IMR-90 (cell line): ENCODE measurements at regions not wholly inside any gene's neighbourhood (a gene's known extent, or its start where the extent isn't known, plus 50 kb on each side); places are given as distances from the start of the nearest gene placed in this dataset.

ENCODE experiments used
- ATAC-seq: fragments of 200-7000 bp; cut with Tn5 transposase; 2 replicates; pipeline ENCODE4 v1.9.1; 2020; ENCODE audit warnings: low read depth, mild to moderate bottlenecking, moderate library complexity
- BruUV-seq: library from RNA; stranded (reverse); fragments of 400-500 nt; replicated peaks from 2 replicates; lab custom pipeline; 2021; lab: Mats Ljungman, UMichigan
- CTCF ChIA-PET: fragments of 300-600 bp; formaldehyde crosslinking; extraction: SDS; loops from one replicate; lab custom pipeline; 2021; ENCODE audit warnings: antibody characterized with exemption; lab: Yijun Ruan, JAX
- POLR2A ChIA-PET: fragments of 300-600 bp; sonication (Branson Sonifier 250); formaldehyde crosslinking; loops from one replicate; lab custom pipeline; 2022; ENCODE audit warnings: antibody characterized with exemption; ENCODE audit not compliant: unreplicated experiment; lab: Charles Lee
- DNase-seq: peaks from one replicate; pipeline ENCODE4 v3.0.0; 2013
- H2AFZ ChIP-seq: replicated peaks from 2 replicates; pipeline ENCODE3; 2013; ENCODE audit warnings: low read length, mild to moderate bottlenecking; ENCODE audit not compliant: poor library complexity
- H2AK5ac ChIP-seq: 2 replicates; pipeline ENCODE4 v1.6.1; 2013; ENCODE audit warnings: low read depth, low read length, inconsistent platforms
- H2AK9ac ChIP-seq: replicated peaks from 2 replicates; pipeline ENCODE3; 2013; ENCODE audit warnings: mild to moderate bottlenecking, low read depth, low read length, moderate library complexity; ENCODE audit not compliant: poor library complexity
- H2BK120ac ChIP-seq: 2 replicates; pipeline ENCODE4 v1.6.1; 2013; ENCODE audit warnings: low read depth, low read length, inconsistent platforms
- H2BK15ac ChIP-seq: 3 replicates; pipeline ENCODE4 v1.6.1; 2013; ENCODE audit warnings: low read depth, low read length, inconsistent platforms
- H2BK20ac ChIP-seq: 2 replicates; pipeline ENCODE4 v1.6.1; 2013; ENCODE audit warnings: low read depth, mild to moderate bottlenecking, inconsistent platforms, low read length, moderate library complexity
- H2BK5ac ChIP-seq: 2 replicates; pipeline ENCODE4 v1.6.1; 2013; ENCODE audit warnings: mild to moderate bottlenecking, low read depth, low read length, inconsistent platforms; ENCODE audit not compliant: poor library complexity, severe bottlenecking
- H3K14ac ChIP-seq: replicated peaks from 2 replicates; pipeline ENCODE4 v1.6.1; 2013; ENCODE audit warnings: low read depth, low read length, inconsistent platforms
- H3K18ac ChIP-seq: 2 replicates; pipeline ENCODE4 v1.6.1; 2013; ENCODE audit warnings: low read depth, low read length, control low read depth
- H3K23ac ChIP-seq: 2 replicates; pipeline ENCODE4 v1.6.1; 2013; ENCODE audit warnings: low read depth, low read length, inconsistent platforms
- H3K27ac ChIP-seq: 2 replicates; pipeline ENCODE4 v1.5.1; 2013; ENCODE audit warnings: mild to moderate bottlenecking, control low read depth, low read length; ENCODE audit not compliant: insufficient read depth
- H3K27me3 ChIP-seq: 2 replicates; pipeline ENCODE4 v1.6.1; 2013; ENCODE audit warnings: low read length; ENCODE audit not compliant: control insufficient read depth, insufficient read depth
- H3K36me3 ChIP-seq: 2 replicates; pipeline ENCODE4 v1.6.1; 2013; ENCODE audit warnings: low read length, mixed read lengths; ENCODE audit not compliant: control insufficient read depth, insufficient read depth
- H3K4ac ChIP-seq: 2 replicates; pipeline ENCODE4 v1.6.1; 2013; ENCODE audit warnings: low read depth, low read length, inconsistent platforms
- H3K4me1 ChIP-seq: 2 replicates; pipeline ENCODE4 v1.6.1; 2013; ENCODE audit warnings: low read length, mixed read lengths; ENCODE audit not compliant: control insufficient read depth, insufficient read depth
- H3K4me2 ChIP-seq: 2 replicates; pipeline ENCODE4 v1.6.1; 2013; ENCODE audit warnings: low read depth, mild to moderate bottlenecking, control low read depth, low read length, moderate library complexity
- H3K4me3 ChIP-seq: 2 replicates; pipeline ENCODE4 v1.5.1; 2013; ENCODE audit warnings: low read depth, mild to moderate bottlenecking, control low read depth, low read length, moderate library complexity; ENCODE audit not compliant: insufficient read depth
- H3K56ac ChIP-seq: 2 replicates; pipeline ENCODE4 v1.6.1; 2013; ENCODE audit warnings: low read length, inconsistent platforms; ENCODE audit not compliant: insufficient read depth; ENCODE audit errors: extremely low read depth
- H3K79me1 ChIP-seq, 2 experiments: 2 replicates each; pipeline ENCODE4 v1.6.1; 2013; ENCODE audit warnings: low read length in 2 of 2, inconsistent platforms in 1 of 2, low read depth in 1 of 2
- H3K9ac ChIP-seq: 2 replicates; pipeline ENCODE4 v1.6.1; 2013; ENCODE audit warnings: low read depth, low read length, control low read depth
- H3K9me1 ChIP-seq: 2 replicates; pipeline ENCODE4 v1.6.1; 2013; ENCODE audit warnings: low read length, inconsistent platforms; ENCODE audit not compliant: insufficient read depth
- H3K9me3 ChIP-seq: 2 replicates; pipeline ENCODE4 v1.6.1; 2013; ENCODE audit warnings: low read length; ENCODE audit not compliant: control insufficient read depth, insufficient read depth
- H4K20me1 ChIP-seq: 2 replicates; pipeline ENCODE4 v1.6.1; 2013; ENCODE audit warnings: low read length, inconsistent platforms; ENCODE audit not compliant: insufficient read depth
- H4K5ac ChIP-seq: 2 replicates; pipeline ENCODE4 v1.6.1; 2013; ENCODE audit warnings: mild to moderate bottlenecking, low read depth, low read length, control low read depth
- H4K8ac ChIP-seq, 2 experiments: 2 replicates each; pipeline ENCODE4 v1.6.1; 2013; ENCODE audit warnings: low read depth in 2 of 2, low read length in 2 of 2, control low read depth in 1 of 2, inconsistent platforms in 1 of 2
- H4K91ac ChIP-seq: 2 replicates; pipeline ENCODE4 v1.6.1; 2013; ENCODE audit warnings: low read depth, low read length, inconsistent platforms; ENCODE audit not compliant: insufficient read depth
- BHLHE40 ChIP-seq: fragments of 150-350 bp; IDR thresholded peaks from 2 replicates; pipeline ENCODE4 v1.6.1; 2016; ENCODE audit warnings: mild to moderate bottlenecking, low read depth, low read length
- CEBPB ChIP-seq: IDR thresholded peaks from 2 replicates; pipeline ENCODE4 v1.6.1; 2012; ENCODE audit warnings: low read depth, low read length, improper control_type of control experiment
- CHD1 ChIP-seq: IDR thresholded peaks from 2 replicates; pipeline ENCODE4 v1.6.1; 2012; ENCODE audit warnings: low read depth, low read length, improper control_type of control experiment
- CTCF ChIP-seq: conservative IDR thresholded peaks from 2 replicates; pipeline ENCODE4 v1.5.1; 2012; ENCODE audit warnings: mild to moderate bottlenecking, low read depth, low read length, improper control_type of control experiment
- ELK1 ChIP-seq: fragments of 150-350 bp; IDR thresholded peaks from 2 replicates; pipeline ENCODE4 v1.6.1; 2016; ENCODE audit warnings: low read depth, mild to moderate bottlenecking, low read length, moderate library complexity, borderline replicate concordance
- FOS ChIP-seq: fragments of 150-350 bp; IDR thresholded peaks from 2 replicates; pipeline ENCODE4 v1.6.1; 2016; ENCODE audit warnings: low read depth, low read length
- MAFK ChIP-seq: IDR thresholded peaks from 2 replicates; pipeline ENCODE4 v1.6.1; 2012; ENCODE audit warnings: low read depth, low read length, improper control_type of control experiment
- MXI1 ChIP-seq: IDR thresholded peaks from 2 replicates; pipeline ENCODE4 v1.6.1; 2012; ENCODE audit warnings: low read depth, mild to moderate bottlenecking, low read length, moderate library complexity, borderline replicate concordance
- NFE2L2 ChIP-seq: fragments of 150-350 bp; IDR thresholded peaks from 2 replicates; pipeline ENCODE4 v1.6.1; 2016; ENCODE audit warnings: low read depth, mild to moderate bottlenecking, low read length
- POLR2A ChIP-seq: IDR thresholded peaks from 2 replicates; pipeline ENCODE4 v1.6.1; 2012; ENCODE audit warnings: mild to moderate bottlenecking, low read depth, low read length
- RAD21 ChIP-seq: IDR thresholded peaks from 2 replicates; pipeline ENCODE4 v1.6.1; 2012; ENCODE audit warnings: low read length, improper control_type of control experiment
- RCOR1 ChIP-seq: IDR thresholded peaks from 2 replicates; pipeline ENCODE4 v1.6.1; 2012; ENCODE audit warnings: mild to moderate bottlenecking, low read length, improper control_type of control experiment; ENCODE audit not compliant: insufficient replicate concordance
- SMC3 ChIP-seq: fragments of 150-350 bp; IDR thresholded peaks from 2 replicates; pipeline ENCODE4 v1.6.1; 2016; ENCODE audit warnings: low read depth, mild to moderate bottlenecking, antibody characterized with exemption, low read length, moderate library complexity
- WGBS, 2 experiments: methylation state at CpG; one replicate each; pipeline versions ENCODE4 v1.1.5 to v1.1.7; 2013; ENCODE audit warnings: missing lambda C conversion rate in 2 of 2; ENCODE audit not compliant: insufficient read length in 1 of 2; ENCODE audit errors: extremely low coverage in 2 of 2; 5-methylcytosine and 5-hydroxymethylcytosine counted together
- dilution Hi-C: fragments of 300-500 bp; cut with HindIII; formaldehyde crosslinking; loops from one replicate; pipeline ENCODE4 v1.14.3; 2018; ENCODE audit warnings: low sequenced_read_pairs; ENCODE audit not compliant: unreplicated experiment
- in situ Hi-C: fragments of 300-500 bp; cut with MboI; formaldehyde crosslinking; loops from 3 replicates; pipeline ENCODE4 v1.14.3; 2019; ENCODE audit warnings: low sequenced_read_pairs, inconsistent platforms, mixed read lengths
- intact Hi-C: fragments of 100-400 bp; cut with micrococcal nuclease; formaldehyde crosslinking; loops from 2 replicates; pipeline ENCODE4 v1.10.0; 2022

GRCh38 chr1:168821434-168821833 is 92.4 kb upstream of the DPT start:
- TF ChIP-seq MXI1 (no peak), NFE2L2 (no peak), CTCF (no peak), SMC3 (no peak), ELK1 (no peak), MAFK (no peak), RCOR1 (no peak), BHLHE40 (no peak), RAD21 (no peak), FOS (no peak), CHD1 (no peak), POLR2A (no peak), CEBPB (no peak)
- CTCF ChIA-PET, result no interaction called here
- H3K27ac ChIP-seq, result no peak overlapping the region
- in situ Hi-C loops, result no loop called here
- H3K79me1 ChIP-seq, result no peaks in the 10 kb centered on the region
- no peak overlapping the region for H2BK15ac ChIP-seq
- H3K4me2 ChIP-seq, result no peak overlapping the region
- no peak overlapping the region for H2BK5ac ChIP-seq
- H3K23ac ChIP-seq, result no peak overlapping the region
- H4K20me1 ChIP-seq, result no peaks in the 10 kb centered on the region
- no peak overlapping the region for H2BK120ac ChIP-seq
- H2AFZ ChIP-seq, result no peak overlapping the region
- H2AK5ac ChIP-seq, result no peak overlapping the region
- intact Hi-C loops, result no loop called here
- POLR2A ChIA-PET, result no interaction called here
- no peak overlapping the region for H4K5ac ChIP-seq
- no peak overlapping the region for H3K4ac ChIP-seq
- DNase-seq (no peak), ATAC-seq (no peak)
- H4K8ac ChIP-seq, result no peak overlapping the region
- no peaks in the 10 kb centered on the region for H3K9me1 ChIP-seq
- no peaks in the 10 kb centered on the region for H3K27me3 ChIP-seq
- no TSS peak for BruUV-seq
- no peak overlapping the region for H3K56ac ChIP-seq
- no peak overlapping the region for H3K9ac ChIP-seq
- H3K9me3 ChIP-seq, result no peaks in the 10 kb centered on the region
- H3K4me3 ChIP-seq, result no peak overlapping the region
- H3K4me1 ChIP-seq, result no peaks in the 10 kb centered on the region
- H4K91ac ChIP-seq, result no peak overlapping the region
- dilution Hi-C loops, result no loop called here
- no peak overlapping the region for H3K14ac ChIP-seq
- no peak overlapping the region for H2AK9ac ChIP-seq
- H3K36me3 ChIP-seq, result no peaks in the 10 kb centered on the region
- no peak overlapping the region for H2BK20ac ChIP-seq
- WGBS, 2 experiments, result no CpG with 5 or more reads among the region's 2 CpGs
- no peak overlapping the region for H3K18ac ChIP-seq
